Immature natural killer cell (primary cell): ENCODE measurements at regions not wholly inside any gene's neighbourhood (a gene's known extent, or its start where the extent isn't known, plus 50 kb on each side); places are given as distances from the start of the nearest gene placed in this dataset.
A peak's percentile ranks its signal among the peaks of the same experiment; 100 is the strongest.

Source experiments
- DNase-seq, 3 donors: peaks; one replicate each; pipeline ENCODE4 v3.0.0; 2022; ENCODE audit warnings: mixed read lengths in 1 of 3
- H3K27ac Mint-ChIP-seq, 6 donors: one replicate each; pipeline ENCODE4 v1.8.0; 2020; ENCODE audit warnings: mixed read lengths in 6 of 6, mild to moderate bottlenecking in 5 of 6, inconsistent platforms in 4 of 6, moderate library complexity in 3 of 6
- H3K27me3 Mint-ChIP-seq, 3 donors: one replicate each; pipeline ENCODE4 v1.8.0; 2020 to 2021; ENCODE audit warnings: low read depth in 3 of 3, mild to moderate bottlenecking in 3 of 3, mixed read lengths in 3 of 3, moderate library complexity in 3 of 3, inconsistent platforms in 1 of 3
- H3K36me3 Mint-ChIP-seq, 3 donors: one replicate each; pipeline ENCODE4 v1.8.0; 2020; ENCODE audit warnings: mixed read lengths in 3 of 3, inconsistent platforms in 2 of 3, mild to moderate bottlenecking in 2 of 3
- H3K4me1 Mint-ChIP-seq, 2 donors: one replicate each; pipeline ENCODE4 v1.8.0; 2020; ENCODE audit warnings: inconsistent platforms in 2 of 2, mild to moderate bottlenecking in 2 of 2, mixed read lengths in 2 of 2, moderate library complexity in 1 of 2
- H3K4me3 Mint-ChIP-seq, 5 donors: one replicate each; pipeline ENCODE4 v1.8.0; 2020; ENCODE audit warnings: mild to moderate bottlenecking in 5 of 5, mixed read lengths in 5 of 5, inconsistent platforms in 3 of 5, moderate library complexity in 3 of 5
- H3K9me3 Mint-ChIP-seq, 6 donors: one replicate each; pipeline ENCODE4 v1.8.0; 2020; ENCODE audit warnings: mild to moderate bottlenecking in 6 of 6, mixed read lengths in 6 of 6, inconsistent platforms in 4 of 6, moderate library complexity in 3 of 6

- DNase-seq: no peak
- no peak overlapping the region for H3K27ac Mint-ChIP-seq
- peaks cover 0 to 1% (median 0%) of the 10 kb centered on the region in 3 donors for H3K27me3 Mint-ChIP-seq
- no peak overlapping the region for H3K4me3 Mint-ChIP-seq
- peaks cover 1 to 28% (median 8%) of the 10 kb centered on the region in 6 donors for H3K9me3 Mint-ChIP-seq
- H3K4me1 Mint-ChIP-seq: no peaks in the 10 kb centered on the region
- no peaks in the 10 kb centered on the region for H3K36me3 Mint-ChIP-seq
These were observed 262.7 kb downstream of the CHL1 start for GRCh38 chr3:459311-459670.

GRCh38 chr3:461006-461405, 264.4 kb downstream of the CHL1 start:
- DNase-seq: no peak
- Mint-ChIP-seq H3K36me3 (no peaks in the 10 kb centered on the region), H3K27me3 (peaks cover 0 to 1% (median 0%) of the 10 kb centered on the region in 3 donors), H3K4me1 (no peaks in the 10 kb centered on the region), H3K27ac (no peak overlapping the region), H3K4me3 (no peak overlapping the region), H3K9me3 (peaks cover 2 to 23% (median 6%) of the 10 kb centered on the region in 6 donors)

GRCh38 chr3:462851-463250, 266.3 kb downstream of the CHL1 start:
- H3K36me3 Mint-ChIP-seq: no peaks in the 10 kb centered on the region
- peaks cover 0 to 1% (median 0%) of the 10 kb centered on the region in 3 donors for H3K27me3 Mint-ChIP-seq
- peaks cover 3 to 28% (median 11%) of the 10 kb centered on the region in 6 donors for H3K9me3 Mint-ChIP-seq
- H3K27ac Mint-ChIP-seq: no peak overlapping the region
- no peak overlapping the region for H3K4me3 Mint-ChIP-seq
- no peaks in the 10 kb centered on the region for H3K4me1 Mint-ChIP-seq
- no peak for DNase-seq

- H3K27ac Mint-ChIP-seq: no peak overlapping the region
- no peaks in the 10 kb centered on the region for H3K4me1 Mint-ChIP-seq
- H3K9me3 Mint-ChIP-seq: peaks cover 3 to 28% (median 10%) of the 10 kb centered on the region in 6 donors
- DNase-seq: no peak
- no peaks in the 10 kb centered on the region for H3K36me3 Mint-ChIP-seq
- H3K4me3 Mint-ChIP-seq: no peak overlapping the region
- peaks cover 0 to 1% (median 0%) of the 10 kb centered on the region in 3 donors for H3K27me3 Mint-ChIP-seq
These were observed 267.0 kb downstream of the CHL1 start for GRCh38 chr3:463252-464192.

- H3K27ac Mint-ChIP-seq: no peak overlapping the region
- no peaks in the 10 kb centered on the region for H3K4me1 Mint-ChIP-seq
- peaks cover 0 to 1% (median 0%) of the 10 kb centered on the region in 3 donors for H3K27me3 Mint-ChIP-seq
- DNase-seq: no peak
- H3K4me3 Mint-ChIP-seq: no peak overlapping the region
- no peaks in the 10 kb centered on the region for H3K36me3 Mint-ChIP-seq
- H3K9me3 Mint-ChIP-seq: peaks cover 3 to 29% (median 11%) of the 10 kb centered on the region in 6 donors
These were observed 267.7 kb downstream of the CHL1 start for GRCh38 chr3:464255-464654.

- Mint-ChIP-seq H3K4me3 (no peak overlapping the region), H3K36me3 (peaks cover 0 to 7% (median 0%) of the 10 kb centered on the region in 3 donors), H3K27me3 (peaks cover 0 to 2% (median 0%) of the 10 kb centered on the region in 3 donors), H3K4me1 (no peaks in the 10 kb centered on the region), H3K9me3 (peaks cover 4 to 44% (median 21%) of the 10 kb centered on the region in 6 donors), H3K27ac (no peak overlapping the region)
- no peak for DNase-seq
These were observed 271.6 kb downstream of the CHL1 start for GRCh38 chr3:468172-468571.

GRCh38 chr3:473033-473800, 276.7 kb downstream of the CHL1 start:
- Mint-ChIP-seq H3K9me3 (peaks cover 18 to 67% (median 38%) of the 10 kb centered on the region in 6 donors), H3K27ac (no peak overlapping the region), H3K4me3 (no peak overlapping the region), H3K4me1 (no peaks in the 10 kb centered on the region), H3K27me3 (peaks cover 0 to 2% (median 1%) of the 10 kb centered on the region in 3 donors), H3K36me3 (peaks cover 0 to 7% (median 0%) of the 10 kb centered on the region in 3 donors)
- no peak for DNase-seq

- no peak overlapping the region for H3K27ac Mint-ChIP-seq
- H3K9me3 Mint-ChIP-seq: peaks cover 23 to 69% (median 40%) of the 10 kb centered on the region in 6 donors
- H3K36me3 Mint-ChIP-seq: peaks cover 0 to 5% (median 0%) of the 10 kb centered on the region in 3 donors
- peaks cover 0 to 2% (median 1%) of the 10 kb centered on the region in 3 donors for H3K27me3 Mint-ChIP-seq
- H3K4me1 Mint-ChIP-seq: no peaks in the 10 kb centered on the region
- no peak overlapping the region for H3K4me3 Mint-ChIP-seq
- no peak for DNase-seq
These were observed 278.3 kb downstream of the CHL1 start for GRCh38 chr3:474828-475227.

- Mint-ChIP-seq H3K36me3 (no peaks in the 10 kb centered on the region), H3K9me3 (peaks cover 16 to 48% (median 18%) of the 10 kb centered on the region in 6 donors), H3K4me3 (no peak overlapping the region), H3K4me1 (no peaks in the 10 kb centered on the region), H3K27me3 (peaks cover 0 to 1% (median 0%) of the 10 kb centered on the region in 3 donors), H3K27ac (no peak overlapping the region)
- no peak for DNase-seq
These were observed 283.5 kb downstream of the CHL1 start for GRCh38 chr3:480070-480469.

GRCh38 chr3:481111-481510, 284.5 kb downstream of the CHL1 start:
- H3K4me1 Mint-ChIP-seq: no peaks in the 10 kb centered on the region
- H3K9me3 Mint-ChIP-seq: peaks cover 16 to 49% (median 17%) of the 10 kb centered on the region in 6 donors
- DNase-seq: no peak
- no peaks in the 10 kb centered on the region for H3K36me3 Mint-ChIP-seq
- H3K27me3 Mint-ChIP-seq: peaks cover 0 to 1% (median 0%) of the 10 kb centered on the region in 3 donors
- H3K4me3 Mint-ChIP-seq: no peak overlapping the region
- H3K27ac Mint-ChIP-seq: no peak overlapping the region

GRCh38 chr3:481680-482079, 285.1 kb downstream of the CHL1 start:
- no peak for DNase-seq
- H3K4me3 Mint-ChIP-seq: no peak overlapping the region
- no peaks in the 10 kb centered on the region for H3K4me1 Mint-ChIP-seq
- H3K27me3 Mint-ChIP-seq: no peaks in the 10 kb centered on the region
- H3K9me3 Mint-ChIP-seq: peaks cover 11 to 46% (median 17%) of the 10 kb centered on the region in 6 donors
- no peak overlapping the region for H3K27ac Mint-ChIP-seq
- H3K36me3 Mint-ChIP-seq: no peaks in the 10 kb centered on the region

- no peak for DNase-seq
- no peak overlapping the region for H3K4me3 Mint-ChIP-seq
- no peaks in the 10 kb centered on the region for H3K36me3 Mint-ChIP-seq
- H3K4me1 Mint-ChIP-seq: no peaks in the 10 kb centered on the region
- peaks cover 6 to 45% (median 16%) of the 10 kb centered on the region in 6 donors for H3K9me3 Mint-ChIP-seq
- H3K27ac Mint-ChIP-seq: no peak overlapping the region
- peaks cover 0 to 3% (median 0%) of the 10 kb centered on the region in 3 donors for H3K27me3 Mint-ChIP-seq
These were observed 285.9 kb downstream of the CHL1 start for GRCh38 chr3:482479-482878.

- H3K36me3 Mint-ChIP-seq: no peaks in the 10 kb centered on the region
- no peak overlapping the region for H3K27ac Mint-ChIP-seq
- no peaks in the 10 kb centered on the region for H3K4me1 Mint-ChIP-seq
- H3K4me3 Mint-ChIP-seq: peak overlapping the region in 1 of 5 donors; percentile 33
- H3K27me3 Mint-ChIP-seq: peaks cover 0 to 3% (median 2%) of the 10 kb centered on the region in 3 donors
- DNase-seq: no peak
- H3K9me3 Mint-ChIP-seq: peaks cover 0 to 31% (median 7%) of the 10 kb centered on the region in 6 donors
These were observed 287.8 kb downstream of the CHL1 start for GRCh38 chr3:484341-484740.

- H3K36me3 Mint-ChIP-seq: no peaks in the 10 kb centered on the region
- H3K27ac Mint-ChIP-seq: no peak overlapping the region
- peaks cover 0 to 24% (median 11%) of the 10 kb centered on the region in 6 donors for H3K9me3 Mint-ChIP-seq
- H3K4me3 Mint-ChIP-seq: no peak overlapping the region
- H3K27me3 Mint-ChIP-seq: peaks cover 0 to 3% (median 2%) of the 10 kb centered on the region in 3 donors
- no peaks in the 10 kb centered on the region for H3K4me1 Mint-ChIP-seq
- no peak for DNase-seq
These were observed 291.1 kb downstream of the CHL1 start for GRCh38 chr3:487614-488013.
